GM12865 (cell line): ENCODE measurements at regions not wholly inside any gene's neighbourhood (a gene's known extent, or its start where the extent isn't known, plus 50 kb on each side); places are given as distances from the start of the nearest gene placed in this dataset.
"Not testable (repeated sequence)": the region's sequence is repeated elsewhere in the genome, so short reads cannot be mapped to it uniquely, and the experiment has no call there.

Source experiments
- DNase-seq: peaks from one replicate; pipeline ENCODE4 v3.0.0; 2010; ENCODE audit warnings: low read depth
- H3K4me3 ChIP-seq: 2 replicates; pipeline ENCODE4 v1.5.1; 2011; ENCODE audit warnings: mild to moderate bottlenecking, low read depth, low read length, control low read depth
- CTCF ChIP-seq: IDR thresholded peaks from 2 replicates; pipeline ENCODE4 v1.5.1; 2011; ENCODE audit warnings: low read length, control low read depth, low read depth, inconsistent platforms; ENCODE audit not compliant: insufficient read depth; ENCODE audit errors: missing control alignments

- DNase-seq = no peak
- H3K4me3 ChIP-seq = no peak overlapping the region
- TF ChIP-seq CTCF = no peak
Measured at GRCh38 chr2:88913280-88913679, 221.8 kb downstream of the RPIA start.

- peak; percentile 49 for TF ChIP-seq CTCF
- H3K4me3 ChIP-seq = no peak overlapping the region
- peak; percentile 21 for DNase-seq
Measured at GRCh38 chr2:88919087-88919738, 227.7 kb downstream of the RPIA start.

GRCh38 chr2:88920399-88920798 is 228.9 kb downstream of the RPIA start:
- DNase-seq, H3K4me3 ChIP-seq: not testable (repeated sequence)

- no peak for DNase-seq
- no peak overlapping the region for H3K4me3 ChIP-seq
- no peak for TF ChIP-seq CTCF
Measured at GRCh38 chr2:88924533-88924932, 233.1 kb downstream of the RPIA start.

- no peak for TF ChIP-seq CTCF
- no peak overlapping the region for H3K4me3 ChIP-seq
- DNase-seq = no peak
Measured at GRCh38 chr2:88925770-88926462, 234.4 kb downstream of the RPIA start.

- TF ChIP-seq CTCF = no peak
- no peak overlapping the region for H3K4me3 ChIP-seq
- DNase-seq = no peak
Measured at GRCh38 chr2:88927128-88927527, 235.7 kb downstream of the RPIA start.

GRCh38 chr2:88930659-88931058 is 239.2 kb downstream of the RPIA start:
- no peak for TF ChIP-seq CTCF
- DNase-seq = peak; percentile 11
- no peak overlapping the region for H3K4me3 ChIP-seq
